GM18508 (cell line): ENCODE measurements at regions not wholly inside any gene's neighbourhood (a gene's known extent, or its start where the extent isn't known, plus 50 kb on each side); places are given as distances from the start of the nearest gene placed in this dataset.
"Not testable (repeated sequence)": the region's sequence is repeated elsewhere in the genome, so short reads cannot be mapped to it uniquely, and the experiment has no call there.

Experiments used
- ATAC-seq: cut with Tn5 transposase; IDR thresholded peaks from one replicate; pipeline ENCODE4 v1.9.1; 2021; ENCODE audit warnings: moderate number of reproducible peaks; ENCODE audit not compliant: insufficient read depth, unreplicated experiment

DNA sequence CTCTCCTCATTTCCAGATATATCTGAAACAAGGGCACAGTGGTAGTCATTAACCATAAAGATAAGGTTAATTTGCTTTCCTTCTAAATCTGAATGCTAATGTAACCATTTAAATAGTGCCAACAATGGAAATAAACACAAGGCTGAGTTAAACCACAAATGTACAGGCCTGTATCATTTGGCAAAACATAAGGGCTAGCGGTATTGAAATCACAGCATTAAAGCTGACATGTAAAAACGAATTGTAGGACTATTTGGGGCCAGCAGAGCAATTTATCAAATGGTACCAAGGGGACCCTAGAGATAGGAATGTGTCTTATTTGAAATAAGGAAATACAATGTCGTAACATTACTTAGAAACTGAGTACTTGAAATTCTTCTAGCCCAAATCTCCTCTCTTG is 247.5 kb upstream of the RPS23 start:
- no peak for ATAC-seq

DNA sequence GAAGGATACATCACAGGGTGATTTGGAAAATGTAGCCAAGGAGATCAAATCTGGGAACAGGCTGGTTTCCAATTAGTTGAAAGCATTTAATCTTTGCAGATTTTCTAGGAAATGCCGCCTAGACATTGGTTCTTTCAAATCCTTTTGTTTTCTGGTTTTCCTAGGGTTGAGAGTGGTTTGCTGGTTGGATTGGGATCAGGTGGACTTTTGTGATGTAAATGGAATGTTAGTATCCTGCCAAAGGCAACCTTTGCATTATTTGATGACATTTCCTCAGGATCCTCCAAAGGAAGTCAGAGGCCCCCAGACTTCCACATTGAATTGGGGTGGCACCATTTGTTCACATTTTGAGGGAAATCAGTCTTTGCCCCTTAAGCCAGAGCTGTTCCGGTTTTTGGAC is 245.5 kb upstream of the RPS23 start:
- ATAC-seq = no peak

DNA sequence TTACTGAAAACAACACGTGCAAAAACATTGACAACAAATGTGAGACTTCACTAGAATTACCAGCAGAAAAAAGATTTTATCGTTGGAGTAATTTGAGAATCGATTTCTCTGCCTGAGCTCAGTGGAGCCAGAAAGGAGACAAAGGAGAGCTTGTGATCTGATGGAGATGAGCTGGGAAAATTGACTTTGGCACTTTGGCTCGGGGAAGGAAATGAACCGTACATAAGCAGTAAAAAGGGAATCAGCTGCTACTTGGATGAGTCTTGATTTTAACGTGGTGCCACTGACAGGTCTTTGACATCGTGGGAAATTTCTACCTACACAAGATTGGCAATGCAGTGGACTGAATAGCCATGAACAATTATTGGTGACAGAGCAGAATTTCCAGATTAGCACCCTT is 244.7 kb upstream of the RPS23 start:
- no peak for ATAC-seq

DNA sequence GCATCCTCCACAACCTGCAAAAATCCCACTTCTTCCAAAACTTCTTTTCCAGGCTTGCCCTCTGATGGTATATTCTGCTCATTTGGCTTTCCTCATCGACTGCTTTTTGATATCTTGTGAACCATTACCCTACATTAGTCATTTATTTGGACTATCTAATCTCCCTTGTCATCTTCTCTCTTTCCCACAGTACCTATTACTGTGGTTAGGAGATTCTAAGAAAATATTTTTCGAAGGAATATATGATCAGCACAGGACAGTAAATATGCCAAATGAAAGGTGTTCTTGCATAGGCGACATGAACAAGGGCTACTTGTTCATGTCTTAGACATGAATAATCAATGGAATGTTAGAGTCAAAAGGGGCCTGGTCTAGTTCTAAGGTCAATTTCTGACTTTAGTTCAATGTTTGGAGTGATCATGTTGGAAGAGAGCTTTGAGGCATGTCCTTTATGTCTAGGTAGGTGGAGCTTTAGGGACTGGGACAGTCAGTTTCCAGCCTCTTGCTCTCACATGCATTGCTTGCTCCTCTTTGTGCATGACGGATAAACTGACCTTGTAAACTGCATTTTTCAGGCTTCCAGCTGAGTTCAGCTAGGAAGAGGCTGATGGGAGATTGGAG is 243.4 kb upstream of the RPS23 start:
- no peak for ATAC-seq

DNA sequence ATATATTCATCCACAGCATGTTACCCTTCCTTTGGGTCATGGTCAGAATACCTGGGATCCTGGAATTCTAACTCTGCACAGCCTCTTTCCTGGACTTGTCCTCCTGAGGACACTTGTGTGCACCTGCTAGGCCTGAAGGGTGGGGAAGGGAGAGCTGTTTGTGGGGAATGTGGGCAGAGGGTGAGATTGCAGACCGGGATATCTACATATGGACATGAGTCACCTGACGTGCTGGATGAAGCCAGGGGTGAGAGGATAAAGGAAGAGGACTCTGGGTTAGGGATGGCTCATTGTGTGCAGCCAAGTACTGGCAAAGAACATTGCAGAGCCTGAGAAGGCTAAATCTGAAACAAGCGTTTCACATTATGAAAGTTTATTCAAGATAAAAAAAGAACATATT is 241.4 kb upstream of the RPS23 start:
- no peak for ATAC-seq

DNA sequence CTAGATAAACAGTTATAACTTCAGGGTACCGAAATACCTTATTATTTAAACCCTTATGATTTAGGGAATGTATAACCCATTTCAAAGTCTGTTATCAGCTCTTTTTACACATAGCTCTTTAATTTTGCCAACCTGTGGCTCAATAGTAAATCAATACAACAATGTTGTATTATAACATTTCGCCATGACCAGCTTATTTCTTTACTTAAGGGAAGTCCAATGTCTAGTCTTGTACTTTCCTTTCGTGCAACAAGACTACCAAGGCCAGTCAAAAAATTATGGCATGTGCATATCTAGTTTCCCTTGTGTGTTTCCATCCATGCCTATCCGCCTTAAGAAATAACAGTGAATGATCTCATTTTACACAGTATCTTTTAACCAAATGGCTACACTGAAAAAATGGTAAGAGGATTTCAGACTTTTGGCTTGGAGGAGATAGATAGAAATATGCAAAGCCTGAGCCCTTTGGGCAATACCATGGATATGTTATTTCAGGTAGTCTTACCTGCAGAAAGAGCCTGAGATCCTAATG is 239.5 kb upstream of the RPS23 start:
- no peak for ATAC-seq

DNA sequence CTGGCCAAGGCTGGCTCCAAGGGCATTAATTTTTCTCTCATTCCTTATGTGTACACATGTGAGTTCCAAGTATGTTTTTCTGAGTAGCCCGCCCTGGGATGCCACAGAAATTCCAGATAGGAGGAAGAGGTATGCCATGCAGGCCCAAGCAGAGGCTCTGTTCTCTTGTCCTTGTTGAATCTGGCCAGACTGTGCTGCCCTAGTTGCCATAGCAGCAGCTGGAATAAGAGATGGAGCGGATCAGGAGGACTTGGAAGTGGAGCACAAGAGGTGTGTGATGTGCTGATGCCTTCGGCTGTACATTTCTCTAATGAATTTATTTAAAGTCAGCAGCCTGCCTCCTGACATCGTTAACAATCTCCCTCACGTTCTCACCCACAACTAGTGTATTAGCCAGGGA is 235.6 kb upstream of the RPS23 start:
- ATAC-seq = no peak

DNA sequence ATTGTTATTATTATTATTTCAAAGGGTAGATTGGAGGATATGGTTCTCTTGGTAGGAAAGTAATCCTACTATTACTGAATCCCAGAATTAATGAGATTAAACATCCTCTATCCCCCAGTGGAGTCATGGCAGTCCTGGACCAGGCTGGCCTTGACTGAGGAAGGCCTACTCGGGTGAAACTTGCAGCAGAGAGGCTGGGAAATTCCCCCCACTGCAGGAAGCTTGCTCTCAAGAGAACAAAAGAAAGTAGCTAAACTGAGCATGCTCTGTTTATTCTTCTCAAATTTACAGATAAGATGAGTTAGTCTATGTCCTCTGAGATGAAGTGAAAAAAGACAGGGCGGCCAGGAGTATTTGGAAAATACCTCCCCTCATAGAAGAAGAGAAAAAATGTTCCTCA is 233.9 kb upstream of the RPS23 start:
- peak; percentile 59 for ATAC-seq

DNA sequence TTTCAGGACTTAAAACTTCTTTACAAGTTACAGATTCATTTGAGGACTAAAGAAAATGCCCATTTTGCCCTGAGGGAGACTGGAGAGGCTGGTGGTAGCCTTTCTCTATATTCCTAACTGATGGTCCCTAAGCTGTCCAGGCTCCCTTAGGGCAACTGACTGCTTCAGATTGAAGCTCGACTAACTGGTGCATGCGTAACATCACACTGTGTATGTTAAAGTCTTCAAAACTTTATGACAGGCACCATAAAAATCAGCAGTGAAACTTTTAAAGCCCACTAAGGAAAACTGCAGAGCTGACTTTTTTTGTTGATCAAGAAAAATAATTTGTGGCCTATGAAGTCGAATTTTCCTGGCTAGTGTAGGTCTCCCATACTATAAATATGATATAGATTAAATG is 233.0 kb upstream of the RPS23 start:
- ATAC-seq = no peak

DNA sequence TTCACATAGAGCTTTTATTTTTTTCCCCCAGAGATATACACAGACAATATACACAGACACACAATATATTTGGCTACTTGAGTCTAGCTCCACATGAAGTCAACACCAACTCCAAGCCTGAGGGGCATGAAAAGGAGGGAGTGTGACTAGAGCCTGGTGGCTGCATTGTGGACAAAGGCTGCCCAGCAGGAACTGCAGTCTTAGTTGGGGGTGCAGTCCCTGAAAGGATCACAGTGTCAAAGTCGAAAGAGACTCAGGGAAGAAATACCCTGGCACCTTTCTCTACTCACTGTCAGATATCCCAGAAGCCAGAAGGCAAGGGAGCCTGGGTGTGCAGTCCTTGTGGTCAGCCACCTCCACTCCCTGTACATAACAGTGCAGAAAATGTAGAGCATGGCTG is 231.6 kb upstream of the RPS23 start:
- ATAC-seq = no peak

DNA sequence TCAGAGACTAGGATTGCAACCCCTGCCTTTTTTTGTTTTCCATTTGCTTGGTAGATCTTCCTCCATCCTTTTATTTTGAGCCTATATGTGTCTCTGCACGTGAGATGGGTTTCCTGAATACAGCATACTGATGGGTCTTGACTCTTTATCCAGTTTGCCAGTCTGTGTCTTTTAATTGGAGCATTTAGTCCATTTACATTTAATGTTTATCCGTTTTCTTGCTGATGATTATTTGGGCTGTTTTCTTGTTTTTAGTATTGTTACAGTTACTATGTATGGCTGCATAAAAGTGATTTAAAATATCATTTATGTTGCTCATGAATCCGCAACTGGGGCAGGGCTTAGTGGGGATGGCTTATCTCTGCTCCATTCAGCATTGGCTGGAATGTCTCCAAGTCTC is 228.2 kb upstream of the RPS23 start:
- not testable (repeated sequence) for ATAC-seq

DNA sequence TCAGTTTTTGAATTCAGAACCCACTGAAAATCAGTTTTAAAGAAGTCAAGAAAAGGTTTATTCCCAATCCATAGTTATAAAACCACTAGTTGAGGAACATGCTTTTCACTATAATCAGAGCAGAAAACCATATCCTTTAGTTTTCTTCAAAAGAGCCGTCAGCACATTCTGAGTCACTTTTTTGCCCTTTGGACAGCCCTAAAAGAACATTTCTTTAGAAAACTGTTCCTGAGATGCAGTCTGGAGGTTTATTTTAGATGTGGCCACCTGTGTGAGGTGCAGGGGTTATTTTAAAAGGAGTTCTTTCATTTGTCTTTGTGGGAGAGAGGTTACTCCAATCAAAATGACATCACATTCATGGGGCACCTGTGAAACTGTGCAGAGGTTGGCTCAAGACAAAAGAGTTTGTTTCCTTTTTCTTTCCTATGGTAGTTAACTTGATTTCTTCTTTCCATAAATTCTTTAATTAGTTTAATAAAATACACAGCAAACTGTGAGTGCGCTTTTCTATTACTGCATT is 221.6 kb upstream of the RPS23 start:
- ATAC-seq = no peak

DNA sequence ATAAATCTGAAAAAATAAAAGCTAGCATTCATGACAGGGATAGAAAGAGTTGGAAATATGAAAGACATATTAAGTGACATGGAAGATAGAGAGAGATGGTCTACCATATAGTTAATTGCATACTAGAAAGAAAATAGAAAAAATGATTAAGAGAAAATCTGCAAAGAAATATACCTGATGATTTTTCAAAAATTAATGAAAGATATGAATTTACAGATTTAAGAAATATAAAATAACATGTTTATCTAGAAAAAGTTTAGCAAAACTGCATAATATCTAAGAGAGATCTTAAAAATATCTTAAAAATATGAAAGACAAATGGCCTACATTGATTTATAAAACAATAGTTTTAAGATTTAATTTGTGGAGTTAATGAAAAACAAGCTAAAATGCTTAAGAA is 219.1 kb upstream of the RPS23 start:
- ATAC-seq = no peak

DNA sequence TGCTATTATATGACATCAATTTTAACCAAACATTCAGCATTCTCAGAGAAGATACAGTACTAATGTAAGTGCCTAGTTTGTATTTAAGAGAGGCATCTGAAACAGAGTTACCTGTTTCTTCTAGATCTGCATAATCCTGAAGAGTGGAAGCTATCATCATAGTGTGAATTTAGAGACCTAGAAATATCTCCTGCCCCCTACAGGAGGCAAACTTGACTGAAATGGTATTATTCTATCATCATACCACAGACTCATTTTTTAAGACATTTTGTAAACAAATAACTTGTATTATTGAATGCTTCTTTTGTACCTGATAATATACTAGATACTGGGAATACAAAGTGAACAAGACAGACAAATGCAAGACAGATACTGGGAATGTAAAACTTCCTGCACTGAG is 216.8 kb upstream of the RPS23 start:
- ATAC-seq = no peak

DNA sequence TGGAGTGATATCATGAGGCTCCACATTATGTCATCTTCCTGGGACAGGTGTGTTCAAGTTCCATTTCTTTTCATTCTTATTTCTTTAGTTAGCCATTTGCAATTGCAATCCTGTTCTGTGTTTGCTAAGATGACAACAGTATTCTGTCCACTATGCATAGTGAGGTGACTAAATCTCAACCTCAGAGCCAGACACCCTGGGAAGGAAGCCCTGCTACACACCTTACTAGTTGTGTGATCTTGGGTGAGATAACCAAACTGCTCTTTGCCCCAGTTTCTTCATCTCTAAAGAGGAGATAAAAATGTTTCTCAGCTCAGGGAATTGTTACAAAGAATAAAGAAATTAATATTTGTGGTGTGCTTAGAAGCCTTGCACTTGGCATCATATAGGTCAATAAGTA is 215.1 kb upstream of the RPS23 start:
- no peak for ATAC-seq

DNA sequence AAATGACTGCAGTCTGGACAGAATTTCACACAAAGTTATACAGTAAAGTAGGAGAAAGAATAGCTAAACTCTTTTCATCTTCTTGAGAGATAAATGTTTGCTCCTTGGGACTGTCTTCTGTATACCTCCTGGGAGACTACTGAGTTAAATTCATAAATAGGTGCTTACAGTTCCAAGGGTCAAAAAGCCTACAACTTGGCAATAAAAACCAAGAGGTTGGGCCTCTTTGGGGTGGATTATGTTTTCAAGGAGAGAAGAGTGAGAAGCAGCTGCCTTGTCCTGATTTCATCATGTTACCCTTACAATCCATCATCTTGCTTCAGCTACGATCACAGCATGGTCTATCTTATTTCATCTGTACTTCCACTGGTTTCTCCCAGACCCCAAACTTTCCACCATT is 213.2 kb upstream of the RPS23 start:
- no peak for ATAC-seq

DNA sequence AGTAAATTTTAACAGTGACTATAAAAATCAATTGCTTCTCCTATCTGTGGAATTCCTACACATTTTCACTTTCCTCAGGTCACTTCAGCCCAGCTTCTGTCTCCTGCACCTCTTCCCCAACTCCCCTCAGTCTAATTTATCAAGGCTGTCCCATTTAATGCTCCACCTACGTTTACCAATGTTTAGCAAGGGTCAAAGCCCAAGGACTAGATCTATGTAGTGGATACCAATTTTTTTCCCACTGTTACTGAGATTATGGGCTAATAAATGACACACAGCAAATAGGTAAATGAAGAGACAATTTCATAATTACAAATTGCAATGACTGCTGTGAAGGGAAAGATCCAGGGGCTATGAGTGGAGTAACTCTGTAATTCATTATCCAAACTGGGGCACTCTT is 211.5 kb upstream of the RPS23 start:
- ATAC-seq = no peak

DNA sequence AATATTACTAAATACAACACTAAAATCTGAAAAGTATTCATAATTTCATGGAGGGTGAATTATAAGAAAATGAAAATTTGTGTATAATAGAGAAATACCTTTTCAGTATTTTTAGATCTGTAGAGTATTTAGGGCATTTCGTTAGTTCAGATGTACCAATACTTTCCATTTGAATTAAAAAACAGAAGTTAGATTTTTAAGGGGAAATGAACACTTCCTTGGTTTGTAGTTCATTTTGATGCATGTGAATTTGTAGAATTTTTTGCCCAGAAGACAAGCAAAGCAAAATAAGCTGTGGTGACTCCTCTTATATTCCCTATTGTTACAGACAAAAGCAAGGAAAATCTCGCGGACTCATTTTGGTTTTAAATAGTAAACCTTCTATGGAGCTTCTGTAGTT is 209.0 kb upstream of the RPS23 start:
- ATAC-seq = no peak

DNA sequence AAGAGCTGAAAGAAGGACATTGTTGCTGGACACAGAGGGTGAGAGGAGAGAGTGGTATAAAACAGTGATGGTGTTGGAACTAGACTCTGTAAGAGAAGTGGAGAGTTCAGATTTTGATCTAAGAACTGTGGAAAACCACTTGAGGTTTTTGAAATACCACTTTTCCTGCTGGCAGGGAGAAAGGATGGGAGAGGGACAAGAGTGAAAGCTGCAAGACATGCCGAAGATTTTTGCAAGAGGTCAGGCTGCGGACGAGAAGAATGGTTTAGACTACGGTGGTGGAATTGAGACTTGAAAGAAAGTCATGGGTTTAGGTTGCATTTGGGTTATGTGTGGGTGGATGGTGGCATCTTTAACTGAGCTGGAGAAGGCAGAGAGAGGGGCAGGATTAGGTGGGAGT is 202.2 kb upstream of the RPS23 start:
- ATAC-seq = no peak

DNA sequence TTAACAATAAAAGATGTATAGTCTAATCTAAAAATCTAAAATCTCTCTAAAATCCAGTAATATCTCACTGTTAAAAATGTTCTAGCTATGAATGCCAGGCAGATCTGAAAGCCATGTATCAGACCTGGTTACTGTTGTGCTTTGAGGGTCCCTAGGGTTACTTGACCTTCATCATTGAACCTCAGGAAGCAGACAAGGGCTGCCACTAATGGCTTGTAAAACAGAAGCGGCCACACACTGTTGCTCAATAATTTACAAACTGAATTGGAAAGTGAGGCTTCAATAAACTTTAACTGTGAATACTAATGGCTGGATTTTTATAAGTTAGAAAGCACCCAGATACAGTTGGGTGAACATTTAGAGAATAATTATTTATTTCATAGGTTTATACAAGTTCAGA is 198.0 kb upstream of the RPS23 start:
- ATAC-seq = no peak

DNA sequence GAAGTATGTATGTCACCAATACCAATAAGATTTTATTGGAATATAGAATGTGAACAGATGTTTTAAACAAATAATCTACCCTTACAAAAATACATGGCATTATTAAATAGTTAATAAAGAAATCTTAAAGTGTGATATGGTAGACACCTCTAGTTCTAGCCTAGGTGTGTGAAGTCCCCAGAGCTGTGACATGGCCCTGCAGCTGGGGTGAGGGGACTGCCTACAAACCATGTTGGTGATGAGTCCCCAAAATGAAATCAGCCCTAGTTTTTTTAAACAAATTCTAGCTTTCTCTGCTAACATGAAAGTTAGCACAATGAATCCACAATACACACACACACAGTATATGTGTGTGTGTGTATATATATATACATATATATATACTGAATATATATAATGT is 195.1 kb upstream of the RPS23 start:
- no peak for ATAC-seq

DNA sequence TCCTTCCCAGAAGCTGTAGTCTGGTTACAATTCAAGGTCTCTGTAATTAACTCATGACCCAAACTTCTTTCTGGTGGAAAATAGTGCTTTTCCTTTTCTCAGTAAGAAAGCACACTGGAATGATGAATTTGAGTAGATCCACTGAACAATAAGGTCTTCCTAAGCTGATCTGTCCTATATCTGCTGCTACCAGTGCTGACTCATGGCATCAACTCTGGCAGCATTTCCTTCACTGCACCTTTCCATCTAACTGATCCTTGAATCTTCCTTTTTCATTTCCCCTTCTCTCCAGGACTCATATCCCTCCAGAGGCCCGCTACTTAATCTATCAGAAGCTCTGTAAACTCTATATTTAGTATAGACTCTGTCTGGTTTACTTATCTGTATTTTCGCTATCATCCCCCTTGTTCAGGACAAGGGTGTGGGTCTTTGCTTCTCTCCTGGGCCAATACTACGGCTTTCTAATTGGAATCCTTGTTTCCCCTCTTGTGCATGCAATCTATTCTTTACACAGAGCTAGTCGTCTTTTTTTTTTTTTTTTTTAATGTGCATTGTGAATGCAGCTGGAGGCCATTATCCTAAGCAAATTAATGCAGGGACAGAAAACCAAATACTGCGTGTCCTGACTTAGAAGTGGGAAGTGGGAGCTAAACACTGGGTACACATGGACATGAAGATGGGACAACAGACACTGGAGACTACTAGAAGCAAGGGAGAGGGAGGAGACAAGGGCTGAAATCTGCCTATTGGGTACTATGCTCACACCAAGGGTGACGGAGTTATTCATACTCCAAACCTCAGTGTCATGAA is 192.2 kb upstream of the RPS23 start:
- no peak for ATAC-seq
